Osteoblast (primary cell): ENCODE measurements at regions not wholly inside any gene's neighbourhood (a gene's known extent, or its start where the extent isn't known, plus 50 kb on each side); places are given as distances from the start of the nearest gene placed in this dataset.

Source experiments
- DNase-seq: peaks from one replicate; pipeline ENCODE4 v3.0.0; 2011; ENCODE audit warnings: low spot score, mixed read lengths; ENCODE audit not compliant: insufficient read length; ENCODE audit errors: missing footprints
- H2AFZ ChIP-seq: 2 replicates; pipeline ENCODE4 v1.6.0; 2011; ENCODE audit warnings: mild to moderate bottlenecking, low read length
- H3K27ac ChIP-seq: 2 replicates; pipeline ENCODE4 v1.5.1; 2011; ENCODE audit warnings: mild to moderate bottlenecking, low read depth, low read length, moderate library complexity
- H3K27me3 ChIP-seq: 2 replicates; pipeline ENCODE4 v1.6.0; 2012; ENCODE audit warnings: mild to moderate bottlenecking, control low read depth, inconsistent platforms, low read length, moderate library complexity; ENCODE audit not compliant: insufficient read depth
- H3K36me3 ChIP-seq: 2 replicates; pipeline ENCODE4 v1.5.1; 2011; ENCODE audit warnings: mild to moderate bottlenecking, low read length, control low read depth, moderate library complexity; ENCODE audit not compliant: insufficient read depth
- H3K4me1 ChIP-seq: 2 replicates; pipeline ENCODE4 v1.5.1; 2011; ENCODE audit warnings: mild to moderate bottlenecking, low read length, control low read depth, moderate library complexity; ENCODE audit not compliant: insufficient read depth
- H3K4me2 ChIP-seq: 2 replicates; pipeline ENCODE4 v1.6.0; 2011; ENCODE audit warnings: mild to moderate bottlenecking, low read length; ENCODE audit not compliant: insufficient read depth
- H3K4me3 ChIP-seq: fragments of 200-600 bp; sonication (generic); 3 replicates; pipeline ENCODE4 v1.5.1; 2012; ENCODE audit warnings: mild to moderate bottlenecking, low read length, inconsistent platforms; ENCODE audit not compliant: insufficient read depth
- H3K79me2 ChIP-seq: 2 replicates; pipeline ENCODE4 v1.6.0; 2012; ENCODE audit warnings: mild to moderate bottlenecking, low read length, control low read depth, inconsistent platforms; ENCODE audit not compliant: insufficient read depth
- H3K9me3 ChIP-seq: 2 replicates; pipeline ENCODE4 v1.5.1; 2011; ENCODE audit warnings: low read depth, low read length, control low read depth
- H4K20me1 ChIP-seq: 2 replicates; pipeline ENCODE4 v1.6.0; 2012; ENCODE audit warnings: mild to moderate bottlenecking, low read length, control low read depth; ENCODE audit not compliant: insufficient read depth
- TF ChIP-seq, protein P1 (sequence below): IDR thresholded peaks from 2 replicates; pipeline ENCODE4 v1.5.1; 2011; ENCODE audit warnings: mild to moderate bottlenecking, low read depth, low read length, moderate library complexity; ENCODE audit errors: extremely low read depth

DNA sequence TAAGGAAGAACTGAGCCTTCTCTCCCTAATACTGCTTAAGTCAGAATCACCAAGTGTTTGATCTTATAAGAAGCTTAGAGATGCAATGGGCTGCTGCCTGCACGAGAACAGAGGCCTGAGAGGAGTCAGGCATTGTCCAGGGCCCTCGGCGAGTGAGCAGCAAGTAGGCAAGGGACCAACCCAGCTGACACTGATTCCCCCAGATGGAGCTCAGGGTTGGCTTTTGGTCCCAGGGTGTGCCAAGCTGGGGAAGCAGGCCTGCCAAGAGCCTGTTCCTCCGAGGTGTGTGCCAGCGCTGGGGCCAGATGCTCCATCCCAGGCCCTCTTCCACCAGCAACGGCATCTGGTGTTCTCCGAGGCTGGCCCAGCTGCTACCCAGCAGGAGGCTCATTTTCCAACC is 222.0 kb upstream of the ZMIZ1 start:
- Histone ChIP-seq H3K4me1 (no peaks in the 10 kb centered on the region), H3K9me3 (peaks cover 2% of the 10 kb centered on the region), H3K36me3 (no peaks in the 10 kb centered on the region), H3K27me3 (peaks cover 18% of the 10 kb centered on the region), H3K79me2 (no peaks in the 10 kb centered on the region), H2AFZ (no peak overlapping the region), H3K4me3 (no peak overlapping the region), H4K20me1 (no peaks in the 10 kb centered on the region), H3K27ac (no peak overlapping the region), H3K4me2 (no peak overlapping the region)
- TF ChIP-seq, protein P1, sequence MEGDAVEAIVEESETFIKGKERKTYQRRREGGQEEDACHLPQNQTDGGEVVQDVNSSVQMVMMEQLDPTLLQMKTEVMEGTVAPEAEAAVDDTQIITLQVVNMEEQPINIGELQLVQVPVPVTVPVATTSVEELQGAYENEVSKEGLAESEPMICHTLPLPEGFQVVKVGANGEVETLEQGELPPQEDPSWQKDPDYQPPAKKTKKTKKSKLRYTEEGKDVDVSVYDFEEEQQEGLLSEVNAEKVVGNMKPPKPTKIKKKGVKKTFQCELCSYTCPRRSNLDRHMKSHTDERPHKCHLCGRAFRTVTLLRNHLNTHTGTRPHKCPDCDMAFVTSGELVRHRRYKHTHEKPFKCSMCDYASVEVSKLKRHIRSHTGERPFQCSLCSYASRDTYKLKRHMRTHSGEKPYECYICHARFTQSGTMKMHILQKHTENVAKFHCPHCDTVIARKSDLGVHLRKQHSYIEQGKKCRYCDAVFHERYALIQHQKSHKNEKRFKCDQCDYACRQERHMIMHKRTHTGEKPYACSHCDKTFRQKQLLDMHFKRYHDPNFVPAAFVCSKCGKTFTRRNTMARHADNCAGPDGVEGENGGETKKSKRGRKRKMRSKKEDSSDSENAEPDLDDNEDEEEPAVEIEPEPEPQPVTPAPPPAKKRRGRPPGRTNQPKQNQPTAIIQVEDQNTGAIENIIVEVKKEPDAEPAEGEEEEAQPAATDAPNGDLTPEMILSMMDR: no peak
- DNase-seq: no peak

DNA sequence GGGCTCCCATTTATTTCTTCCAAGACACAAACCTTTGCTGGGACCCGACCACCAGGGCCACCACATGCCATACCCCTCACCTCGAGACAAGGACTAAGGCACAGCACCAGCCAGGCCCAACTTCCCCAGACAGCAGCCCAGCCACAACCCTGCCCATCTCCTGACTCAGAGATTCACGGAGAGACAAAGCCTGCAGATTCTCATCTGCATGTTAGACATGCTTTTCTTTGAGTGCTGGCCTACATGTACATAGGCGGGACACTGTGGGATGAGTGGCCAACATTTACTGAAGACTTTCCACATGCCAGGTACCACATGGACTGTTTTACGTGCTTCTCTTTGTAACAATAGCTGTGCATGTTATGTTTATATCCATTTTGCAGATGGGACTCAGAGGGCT is 221.3 kb upstream of the ZMIZ1 start:
- H3K79me2 ChIP-seq: no peaks in the 10 kb centered on the region
- no peak overlapping the region for H2AFZ ChIP-seq
- no peaks in the 10 kb centered on the region for H4K20me1 ChIP-seq
- no peak overlapping the region for H3K4me3 ChIP-seq
- no peak overlapping the region for H3K4me2 ChIP-seq
- no peak for DNase-seq
- H3K27me3 ChIP-seq: peaks cover 14% of the 10 kb centered on the region
- no peaks in the 10 kb centered on the region for H3K4me1 ChIP-seq
- H3K9me3 ChIP-seq: peaks cover 2% of the 10 kb centered on the region
- no peak overlapping the region for H3K27ac ChIP-seq
- TF ChIP-seq, protein P1: no peak
- H3K36me3 ChIP-seq: no peaks in the 10 kb centered on the region

DNA sequence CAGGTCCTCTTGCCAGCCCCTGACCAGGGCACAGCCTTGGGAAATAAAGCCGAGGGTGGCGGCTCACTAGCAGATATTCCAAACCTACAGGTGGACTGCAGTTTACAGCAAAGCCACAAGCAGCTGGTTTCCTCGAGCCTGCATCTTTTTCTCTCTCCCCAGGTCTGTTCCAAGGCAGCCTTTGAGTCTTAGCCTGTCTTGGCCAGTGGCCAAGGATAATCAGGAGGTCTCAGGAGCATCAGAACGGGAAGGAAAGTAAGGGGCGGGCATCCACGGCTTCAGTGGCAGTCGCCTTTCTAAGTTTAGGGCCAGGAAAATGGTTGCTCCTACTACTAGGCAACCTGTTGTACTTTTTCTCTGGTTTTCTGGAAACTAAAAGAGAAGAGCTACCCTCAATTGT is 219.7 kb upstream of the ZMIZ1 start:
- TF ChIP-seq, protein P1: no peak
- Histone ChIP-seq H3K79me2 (no peaks in the 10 kb centered on the region), H3K4me1 (no peaks in the 10 kb centered on the region), H2AFZ (no peak overlapping the region), H3K4me3 (no peak overlapping the region), H3K27ac (no peak overlapping the region), H3K4me2 (no peak overlapping the region), H3K27me3 (peaks cover 14% of the 10 kb centered on the region), H3K36me3 (no peaks in the 10 kb centered on the region), H3K9me3 (no peaks in the 10 kb centered on the region), H4K20me1 (no peaks in the 10 kb centered on the region)
- no peak for DNase-seq

DNA sequence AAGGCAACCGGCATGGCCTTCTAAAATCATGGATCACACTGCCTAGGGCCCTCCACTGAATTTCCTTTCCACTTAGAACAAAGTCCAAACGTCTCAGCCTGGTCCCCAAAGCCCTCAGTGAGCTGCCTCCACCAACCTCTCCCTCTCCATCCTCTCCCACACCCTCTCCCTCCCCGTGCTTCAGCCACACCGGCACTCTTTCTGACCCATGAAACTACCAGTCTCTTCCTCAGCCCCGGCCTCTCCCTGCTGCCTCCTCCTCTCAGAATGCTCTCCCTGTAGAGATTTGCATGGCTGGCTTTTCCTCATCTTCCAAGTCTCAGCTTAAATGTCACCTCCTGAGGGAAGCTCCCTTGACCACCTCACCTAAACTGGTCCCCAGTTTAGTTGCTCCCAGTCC is 219.0 kb upstream of the ZMIZ1 start:
- H3K79me2 ChIP-seq: no peaks in the 10 kb centered on the region
- H3K27me3 ChIP-seq: peaks cover 14% of the 10 kb centered on the region
- H2AFZ ChIP-seq: no peak overlapping the region
- H3K4me3 ChIP-seq: no peak overlapping the region
- no peak for DNase-seq
- H3K4me1 ChIP-seq: no peaks in the 10 kb centered on the region
- no peak overlapping the region for H3K27ac ChIP-seq
- no peaks in the 10 kb centered on the region for H3K9me3 ChIP-seq
- H4K20me1 ChIP-seq: no peaks in the 10 kb centered on the region
- TF ChIP-seq, protein P1: no peak
- H3K36me3 ChIP-seq: no peaks in the 10 kb centered on the region
- no peak overlapping the region for H3K4me2 ChIP-seq
